Natural killer cell treated with Interleukin-12 subunit alpha and Interleukin-12 subunit beta and Interleukin-15 and Interleukin-18, amount 100 ng/mL, for 72 hours (primary cell): ENCODE measurements at regions not wholly inside any gene's neighbourhood (a gene's known extent, or its start where the extent isn't known, plus 50 kb on each side); places are given as distances from the start of the nearest gene placed in this dataset.
A peak's percentile ranks its signal among the peaks of the same experiment; 100 is the strongest.
"Not testable (repeated sequence)": the region's sequence is repeated elsewhere in the genome, so short reads cannot be mapped to it uniquely, and the experiment has no call there.

Experiments
- ATAC-seq, 2 donors: fragments of 150-1000 bp; cut with Tn5 transposase in 1 of 2; sonication (Bioruptor Pico), chemical (Tn5 transposase) in 1 of 2; 2 replicates each; pipeline ENCODE4 v1.10.0; 2021
- DNase-seq: peaks from one replicate; pipeline ENCODE4 v3.0.0; 2022; ENCODE audit warnings: low spot score
- H3K27ac Mint-ChIP-seq, 2 donors: 1 replicate in 1 of 2; 2 replicates in 1 of 2; pipeline ENCODE4 v1.8.0; 2022; ENCODE audit warnings: mixed read lengths in 2 of 2, mild to moderate bottlenecking in 1 of 2, moderate library complexity in 1 of 2
- H3K27me3 Mint-ChIP-seq, 2 donors: 1 replicate in 1 of 2; 2 replicates in 1 of 2; pipeline ENCODE4 v1.8.0; 2022; ENCODE audit warnings: mixed read lengths in 2 of 2
- H3K36me3 Mint-ChIP-seq: one replicate; pipeline ENCODE4 v1.8.0; 2022; ENCODE audit warnings: mixed read lengths
- H3K4me1 Mint-ChIP-seq, 2 donors: 1 replicate in 1 of 2; 2 replicates in 1 of 2; pipeline ENCODE4 v1.8.0; 2022; ENCODE audit warnings: low read depth in 2 of 2, mixed read lengths in 2 of 2, mild to moderate bottlenecking in 1 of 2
- H3K4me3 Mint-ChIP-seq: one replicate; pipeline ENCODE4 v1.8.0; 2022; ENCODE audit warnings: mixed read lengths
- H3K9me3 Mint-ChIP-seq: 2 replicates; pipeline ENCODE4 v1.8.0; 2022; ENCODE audit warnings: mixed read lengths

DNA sequence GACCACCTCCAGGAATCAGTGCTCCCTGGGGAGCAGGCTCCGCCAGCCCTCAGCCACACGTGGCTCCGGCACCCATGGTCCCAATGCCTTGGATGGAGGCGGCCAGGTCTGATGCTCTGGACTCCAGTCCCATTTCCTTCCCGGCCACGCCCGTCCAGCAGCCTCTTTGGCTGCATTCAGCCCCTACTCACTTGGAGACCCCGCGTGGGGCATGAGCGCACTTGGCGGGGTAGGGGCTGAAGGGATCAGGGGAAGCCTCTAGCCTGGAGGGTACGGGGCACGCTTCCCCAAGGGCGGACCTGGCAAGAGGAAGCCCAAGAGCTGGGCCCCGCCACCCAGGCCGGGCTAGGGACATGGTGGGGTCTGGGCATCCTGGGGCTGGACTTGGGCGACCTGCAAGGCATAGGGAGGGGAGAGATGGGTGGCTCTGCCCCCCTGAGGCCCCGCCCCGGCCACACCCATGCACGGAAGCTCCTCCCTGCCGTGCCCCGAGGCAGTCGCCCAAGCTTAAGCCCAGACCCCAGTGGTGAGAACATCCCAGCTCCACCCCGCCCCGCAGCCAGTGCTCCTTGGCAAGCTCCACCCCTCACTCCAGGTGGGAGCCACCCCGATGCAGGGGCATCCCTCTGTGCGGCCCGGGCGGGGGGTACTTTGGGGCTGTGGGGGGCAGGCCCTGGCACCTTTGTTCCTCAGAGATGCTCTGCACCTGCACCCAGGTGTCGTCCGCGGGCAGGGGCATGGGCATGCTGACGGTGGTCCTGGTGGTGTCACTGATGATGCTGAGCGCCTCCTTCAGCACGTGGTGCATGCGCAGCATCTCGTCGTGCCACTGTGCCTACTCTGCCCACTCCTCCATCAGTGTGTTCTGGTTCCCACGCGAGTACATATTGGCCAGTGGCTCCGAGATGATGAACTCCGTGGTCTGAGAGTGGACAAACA, 163.5 kb downstream of the GOLGA6L4 start:
- Mint-ChIP-seq H3K9me3 (no peaks in the 10 kb centered on the region), H3K27me3 (peaks cover 0 to 2% of the 10 kb centered on the region in 2 donors), H3K4me1 (no peaks in the 10 kb centered on the region), H3K4me3 (no peak overlapping the region), H3K36me3 (no peaks in the 10 kb centered on the region), H3K27ac (no peak overlapping the region)
- DNase-seq (peak; percentile 60), ATAC-seq (peak; percentile 44 to 52)

DNA sequence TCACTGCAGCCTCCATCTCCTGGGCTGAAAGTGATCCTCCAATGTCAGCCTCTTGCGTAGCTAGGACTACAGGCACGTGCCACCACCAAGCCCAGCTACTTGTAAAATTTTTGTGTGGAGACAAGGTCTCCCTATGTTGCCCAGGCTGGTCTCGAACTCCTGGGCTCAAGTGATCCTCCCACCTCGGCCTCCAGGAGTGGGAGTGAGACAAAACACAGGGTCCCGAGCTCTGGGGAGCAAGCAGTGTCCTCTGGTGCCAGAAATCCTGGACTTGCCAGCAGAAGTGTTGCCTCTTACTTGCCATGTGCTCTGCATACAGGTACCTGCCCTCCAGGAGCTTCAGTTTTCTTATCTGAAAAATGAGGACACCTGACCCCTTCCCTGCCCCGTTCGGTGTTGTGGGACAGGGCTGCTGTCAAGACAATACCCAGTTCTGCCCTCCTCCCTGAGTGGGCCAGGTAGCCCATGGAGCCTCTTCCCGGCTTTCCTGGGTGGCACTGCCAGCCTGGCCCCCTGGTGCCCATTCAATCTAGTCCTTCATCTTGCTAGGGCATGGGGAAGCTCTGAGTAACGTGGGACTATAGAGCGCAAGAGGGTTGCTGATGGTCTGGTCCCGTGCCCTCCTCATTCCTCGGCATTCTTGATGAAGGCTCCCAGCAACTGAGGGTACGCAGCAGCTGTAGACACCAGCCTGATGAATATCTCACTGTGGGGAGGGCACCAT, 164.6 kb downstream of the GOLGA6L4 start:
- DNase-seq (peak; percentile 31), ATAC-seq (no peak)
- H3K4me3 Mint-ChIP-seq, result no peak overlapping the region
- H3K4me1 Mint-ChIP-seq, result no peaks in the 10 kb centered on the region
- no peaks in the 10 kb centered on the region for H3K36me3 Mint-ChIP-seq
- peaks cover 0 to 2% of the 10 kb centered on the region in 2 donors for H3K27me3 Mint-ChIP-seq
- H3K27ac Mint-ChIP-seq, result no peak overlapping the region
- H3K9me3 Mint-ChIP-seq, result no peaks in the 10 kb centered on the region

DNA sequence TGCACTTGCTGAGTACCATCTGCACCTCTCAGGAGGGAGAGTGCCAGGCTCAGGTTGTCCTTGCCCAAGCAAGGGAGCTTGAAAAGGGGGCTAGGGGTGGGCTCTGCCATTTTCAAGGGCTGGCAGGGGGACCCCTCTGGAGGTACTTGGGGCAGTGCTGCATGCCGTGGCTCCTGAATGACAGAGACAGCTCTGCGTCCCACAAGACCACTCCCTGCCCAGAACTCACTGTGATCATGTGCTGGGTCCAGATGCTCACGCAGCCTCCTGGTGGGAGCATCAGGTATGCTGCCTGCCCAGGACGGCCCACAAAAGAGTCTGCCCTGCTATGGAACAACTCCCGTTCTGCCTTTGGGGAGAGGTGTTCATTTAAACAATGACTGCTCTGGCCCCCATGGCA, 165.2 kb downstream of the GOLGA6L4 start:
- Mint-ChIP-seq H3K4me3 (no peak overlapping the region), H3K27me3 (peaks cover 0 to 2% of the 10 kb centered on the region in 2 donors), H3K27ac (no peak overlapping the region), H3K36me3 (no peaks in the 10 kb centered on the region), H3K9me3 (no peaks in the 10 kb centered on the region), H3K4me1 (no peaks in the 10 kb centered on the region)
- peak; percentile 25 for DNase-seq
- ATAC-seq, result no peak

DNA sequence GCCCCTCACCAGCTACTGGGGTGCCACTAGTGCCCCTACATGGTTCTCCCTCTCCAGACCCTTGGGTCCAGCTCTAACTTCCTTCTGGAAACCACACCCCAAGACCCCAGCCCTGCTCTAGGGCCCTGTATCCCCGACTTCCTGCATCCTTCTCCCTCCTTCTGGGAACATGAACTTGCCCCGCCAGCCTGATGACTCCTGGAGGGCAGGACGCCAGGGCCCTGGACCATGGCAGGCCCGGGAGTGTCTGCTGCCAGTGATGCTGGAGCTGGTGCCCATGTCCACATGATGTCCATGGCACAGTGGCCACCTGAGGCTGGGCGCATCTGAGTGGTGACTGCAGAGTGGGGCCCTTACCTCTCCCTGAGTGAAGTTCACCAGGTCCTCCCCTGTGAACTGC, 165.9 kb downstream of the GOLGA6L4 start:
- H3K36me3 Mint-ChIP-seq, DNase-seq, H3K4me3 Mint-ChIP-seq, H3K27ac Mint-ChIP-seq, H3K9me3 Mint-ChIP-seq, ATAC-seq, H3K4me1 Mint-ChIP-seq, H3K27me3 Mint-ChIP-seq: not testable (repeated sequence)

DNA sequence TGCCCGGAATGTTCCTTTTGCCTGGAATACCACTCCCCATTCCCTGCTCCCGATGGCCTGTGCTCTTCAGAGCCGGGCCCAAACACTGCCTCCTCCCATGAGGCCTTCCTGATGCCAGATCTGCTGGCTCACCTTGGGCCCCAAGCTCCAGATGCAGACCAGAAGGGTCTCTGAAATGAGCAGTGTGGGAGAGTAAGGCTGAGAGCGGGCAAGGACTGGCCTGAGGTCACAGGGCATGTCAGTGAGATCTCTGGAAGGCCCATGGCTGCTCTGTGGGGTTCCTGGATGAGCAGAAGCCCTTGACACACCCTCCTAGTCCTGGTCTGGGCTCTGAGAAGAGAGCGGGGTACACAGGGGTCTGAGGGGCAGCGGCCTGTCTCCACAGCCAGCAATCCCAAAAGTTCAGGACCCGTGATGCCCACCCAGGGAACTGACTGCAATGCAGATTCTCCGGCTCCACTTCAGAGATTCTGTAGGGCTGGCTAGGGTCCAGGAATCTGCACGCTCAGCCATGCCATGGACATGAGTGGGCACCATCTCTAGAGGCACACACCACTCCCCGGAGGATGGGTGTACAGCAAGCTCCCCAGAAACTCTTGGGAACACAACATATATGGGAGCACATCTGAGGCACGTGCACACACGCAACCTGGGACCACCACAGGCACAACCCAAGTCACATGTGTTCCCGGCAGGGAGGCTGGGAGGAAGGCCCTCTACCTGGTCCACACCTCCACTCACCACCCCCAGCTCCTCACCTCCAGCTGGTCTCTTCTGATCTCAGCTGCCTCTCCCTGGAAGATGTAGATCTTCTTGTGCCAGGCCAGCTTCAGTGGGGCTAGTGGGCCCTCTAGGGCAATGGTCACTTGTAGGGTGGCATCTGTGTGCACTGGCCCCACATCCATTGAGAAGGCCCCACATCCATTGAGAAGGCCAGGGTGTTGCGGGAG, 166.6 kb downstream of the GOLGA6L4 start:
- not testable (repeated sequence) for H3K27ac Mint-ChIP-seq, H3K4me1 Mint-ChIP-seq, H3K27me3 Mint-ChIP-seq, H3K4me3 Mint-ChIP-seq, ATAC-seq, DNase-seq, H3K9me3 Mint-ChIP-seq, H3K36me3 Mint-ChIP-seq

DNA sequence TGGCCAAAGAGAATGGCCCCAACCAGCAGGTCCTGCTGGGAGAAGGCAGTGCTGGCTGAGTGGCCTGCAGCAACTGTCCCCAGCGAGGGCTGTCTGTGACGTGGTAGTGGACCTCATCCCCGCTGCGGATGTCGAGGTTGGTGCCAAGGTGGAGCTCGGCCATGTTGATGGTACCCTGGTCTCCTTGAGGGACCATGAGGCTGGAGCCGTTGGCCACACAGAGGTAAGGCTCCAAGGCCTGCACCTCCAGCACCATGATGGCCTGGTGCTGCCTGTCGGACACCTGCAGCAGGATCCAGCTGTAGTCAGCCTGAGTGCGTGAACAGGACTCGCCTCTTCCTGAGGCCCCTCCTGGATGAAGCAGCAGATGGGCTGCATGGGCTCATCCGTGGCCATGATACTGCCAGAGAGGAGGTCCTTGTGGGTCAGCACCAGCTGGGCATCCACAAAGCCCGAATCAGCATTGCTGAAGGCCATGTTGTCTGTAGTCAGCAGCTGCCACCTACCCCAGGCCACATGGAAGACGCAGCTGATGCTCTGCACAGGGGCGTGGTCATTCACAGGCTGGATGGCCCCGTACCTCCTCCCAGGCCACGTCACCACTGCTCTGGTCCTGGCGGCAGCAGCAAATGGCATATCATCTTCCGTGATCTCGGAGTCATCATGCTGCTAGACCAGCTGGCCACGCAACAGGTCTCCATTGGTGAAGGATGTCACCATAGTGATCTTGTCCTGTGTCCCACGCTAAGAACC, 167.5 kb downstream of the GOLGA6L4 start:
- no peaks in the 10 kb centered on the region for H3K36me3 Mint-ChIP-seq
- H3K4me3 Mint-ChIP-seq, result no peak overlapping the region
- no peaks in the 10 kb centered on the region for H3K4me1 Mint-ChIP-seq
- no peaks in the 10 kb centered on the region for H3K9me3 Mint-ChIP-seq
- DNase-seq, result no peak
- H3K27ac Mint-ChIP-seq, result no peak overlapping the region
- no peak for ATAC-seq
- no peaks in the 10 kb centered on the region for H3K27me3 Mint-ChIP-seq

DNA sequence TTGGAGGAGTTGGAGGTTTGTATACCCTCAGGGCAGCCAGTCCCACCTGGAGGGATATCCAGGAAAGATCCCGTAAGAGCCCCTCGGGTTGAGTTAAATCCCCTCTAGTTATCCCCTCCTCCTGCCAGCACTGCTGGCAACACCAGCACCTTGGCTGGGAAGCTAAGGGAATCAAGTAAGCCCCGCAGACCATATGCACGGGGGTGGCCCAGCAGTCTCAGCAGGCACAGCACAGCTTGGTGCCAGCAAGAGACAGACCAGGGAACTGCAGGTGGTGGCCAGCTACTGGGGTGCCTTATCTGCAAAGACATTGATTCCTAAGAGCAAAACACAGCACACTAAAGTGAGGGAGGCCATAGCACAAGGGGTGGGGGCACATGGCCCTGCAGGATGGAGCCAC, 173.8 kb downstream of the GOLGA6L4 start:
- not testable (repeated sequence) for DNase-seq, H3K27ac Mint-ChIP-seq, ATAC-seq, H3K4me1 Mint-ChIP-seq, H3K9me3 Mint-ChIP-seq, H3K36me3 Mint-ChIP-seq, H3K4me3 Mint-ChIP-seq, H3K27me3 Mint-ChIP-seq

DNA sequence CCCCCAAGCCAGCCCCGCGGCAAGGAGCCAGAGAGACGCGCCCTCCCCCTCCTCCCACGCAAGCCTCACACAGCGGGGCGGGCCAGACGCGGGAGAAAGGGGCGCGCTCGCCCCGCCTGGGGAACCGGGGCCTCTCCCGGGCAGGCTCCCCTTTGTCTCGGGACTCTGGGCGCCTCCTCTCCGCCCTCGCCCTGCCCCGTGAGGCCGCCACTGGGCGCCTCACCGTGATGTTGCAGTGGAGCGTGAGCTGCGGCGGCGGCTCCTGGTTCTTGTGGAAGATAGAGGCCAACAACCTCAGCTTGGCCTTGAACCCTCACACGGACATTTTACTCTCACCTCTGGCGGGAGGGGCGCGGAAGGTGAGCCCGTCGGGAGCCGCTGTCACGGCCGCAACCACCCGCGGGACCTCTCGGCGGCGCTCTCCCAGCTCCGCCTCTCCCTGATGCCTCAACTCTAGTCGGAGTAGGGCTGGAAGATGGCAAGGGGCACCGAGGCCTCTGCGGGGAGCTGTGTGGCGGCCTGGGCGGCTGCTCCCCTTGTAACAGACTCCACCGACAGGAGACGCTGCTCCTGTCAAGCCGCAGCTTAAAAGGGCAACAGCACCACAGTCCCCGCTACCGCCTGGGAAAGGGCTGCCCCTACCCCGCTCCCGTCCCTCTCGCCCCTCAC, 179.2 kb upstream of the ZSCAN2 start:
- H3K9me3 Mint-ChIP-seq, ATAC-seq, H3K4me1 Mint-ChIP-seq, H3K4me3 Mint-ChIP-seq, H3K27me3 Mint-ChIP-seq, H3K36me3 Mint-ChIP-seq, DNase-seq, H3K27ac Mint-ChIP-seq: not testable (repeated sequence)

DNA sequence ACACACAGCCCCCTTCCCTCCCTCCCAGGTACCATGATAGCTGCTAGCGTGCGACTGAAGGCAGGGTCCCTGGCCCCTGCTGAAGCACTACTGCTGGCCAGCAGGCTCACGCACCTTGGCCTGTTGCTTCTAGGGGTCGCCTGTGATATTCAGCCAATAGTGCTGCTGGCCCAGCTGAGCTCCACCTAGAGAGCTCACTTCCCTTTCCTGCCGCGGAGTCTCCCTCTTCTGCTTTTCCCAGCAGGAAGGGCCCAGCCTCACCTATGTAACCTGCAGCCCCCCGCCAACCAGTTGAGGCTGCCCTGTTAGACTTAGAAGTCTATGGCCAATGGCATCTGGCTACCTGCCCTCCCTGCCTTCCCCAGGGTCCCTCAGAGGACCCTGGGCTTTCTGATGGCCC, 175.5 kb upstream of the ZSCAN2 start:
- H3K4me1 Mint-ChIP-seq, H3K27me3 Mint-ChIP-seq, DNase-seq, ATAC-seq, H3K9me3 Mint-ChIP-seq, H3K4me3 Mint-ChIP-seq, H3K36me3 Mint-ChIP-seq, H3K27ac Mint-ChIP-seq: not testable (repeated sequence)

DNA sequence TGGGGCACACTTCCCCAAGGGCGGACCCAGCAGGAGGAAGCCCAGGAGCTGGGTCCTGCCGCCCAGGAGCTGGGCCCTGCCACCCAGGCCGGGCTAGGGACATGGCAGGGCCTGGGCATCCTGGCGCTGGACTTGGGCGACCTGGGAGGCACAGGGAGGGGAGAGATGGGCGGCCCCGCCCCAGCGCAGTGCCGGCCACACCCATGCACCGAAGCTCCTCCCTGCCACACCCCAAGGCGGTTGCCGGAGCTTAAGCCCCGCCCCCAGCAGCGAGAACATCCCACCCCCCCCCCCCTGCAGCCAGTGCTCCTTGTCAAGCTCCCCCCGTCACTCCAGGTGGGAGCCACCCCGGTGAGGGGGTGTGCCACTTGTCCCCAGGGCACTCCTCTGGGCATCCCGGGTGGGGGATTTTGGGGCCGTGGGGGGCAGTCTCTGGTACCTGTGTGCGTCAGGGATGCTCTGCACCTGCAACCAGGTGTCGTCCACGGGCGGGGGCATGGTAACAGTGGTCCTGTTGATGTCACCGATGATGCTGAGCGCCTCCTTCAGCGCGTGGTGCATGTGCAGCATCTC, 127.4 kb upstream of the ZSCAN2 start:
- not testable (repeated sequence) for DNase-seq, H3K27ac Mint-ChIP-seq, H3K27me3 Mint-ChIP-seq, H3K4me1 Mint-ChIP-seq, H3K4me3 Mint-ChIP-seq, H3K36me3 Mint-ChIP-seq, H3K9me3 Mint-ChIP-seq, ATAC-seq

DNA sequence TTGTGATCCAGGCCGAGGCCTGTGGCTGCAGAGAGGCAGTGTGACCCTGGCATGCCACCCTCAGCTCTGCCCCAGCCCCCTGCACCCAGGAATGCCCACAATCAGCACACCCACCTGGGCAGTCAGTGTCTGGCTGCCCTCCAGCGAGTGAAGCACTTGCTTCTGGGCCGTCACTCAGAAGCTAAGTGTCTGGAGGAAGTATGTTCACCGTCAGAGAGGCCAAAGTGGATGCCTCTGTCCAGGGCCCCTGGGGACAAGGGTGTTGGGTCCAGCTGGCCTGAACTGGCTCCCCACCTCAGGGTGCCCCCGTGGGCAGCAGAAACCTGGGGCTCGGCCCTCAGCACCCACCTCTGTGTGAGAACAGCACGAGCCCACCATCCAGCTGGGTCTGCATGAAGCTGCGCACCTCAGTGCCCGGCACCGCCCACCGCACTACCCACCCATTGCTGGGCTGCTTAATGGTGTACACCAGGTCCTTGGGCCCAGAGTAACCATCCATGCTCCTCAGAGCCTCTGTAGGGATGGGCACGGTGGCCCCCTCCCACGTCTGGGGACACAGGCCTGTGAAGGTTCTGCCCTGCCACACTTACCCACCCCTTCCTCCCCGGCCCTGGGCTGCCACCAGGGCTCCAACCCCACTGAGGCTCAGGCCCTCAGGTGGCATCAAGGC, 124.3 kb upstream of the ZSCAN2 start:
- peak; percentile 32 to 39 for ATAC-seq
- DNase-seq, H3K4me1 Mint-ChIP-seq, H3K27ac Mint-ChIP-seq, H3K4me3 Mint-ChIP-seq, H3K9me3 Mint-ChIP-seq, H3K36me3 Mint-ChIP-seq, H3K27me3 Mint-ChIP-seq: not testable (repeated sequence)

DNA sequence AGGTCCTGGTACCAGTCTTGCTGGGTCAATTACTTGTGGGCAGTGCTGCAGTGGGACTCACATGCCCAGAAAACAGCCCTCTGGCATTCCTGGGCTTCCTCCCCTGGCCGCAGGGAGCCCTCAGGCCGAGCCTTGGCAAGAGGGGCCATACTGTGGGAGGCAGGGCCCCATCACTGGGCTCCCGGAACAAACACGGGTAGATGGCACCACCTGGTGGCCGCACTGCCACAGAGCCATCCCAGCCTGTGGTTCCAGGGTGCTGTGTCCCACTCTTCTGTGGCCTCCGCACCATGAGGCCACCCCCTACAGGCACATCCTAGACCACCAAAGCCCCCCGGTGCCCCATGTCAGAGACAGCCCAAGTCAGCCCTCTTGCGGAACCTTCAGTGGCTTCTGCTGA, 123.3 kb upstream of the ZSCAN2 start:
- not testable (repeated sequence) for H3K27ac Mint-ChIP-seq, H3K27me3 Mint-ChIP-seq, H3K4me3 Mint-ChIP-seq, H3K36me3 Mint-ChIP-seq, H3K9me3 Mint-ChIP-seq, DNase-seq, H3K4me1 Mint-ChIP-seq
- ATAC-seq, result peak; percentile 81 to 83
